Neural progenitor cell (in vitro differentiated cells): ENCODE measurements at regions not wholly inside any gene's neighbourhood (a gene's known extent, or its start where the extent isn't known, plus 50 kb on each side); places are given as distances from the start of the nearest gene placed in this dataset.

Experiments
- EZH2 ChIP-seq: fragments of 200-600 bp; sonication (generic); IDR thresholded peaks from 2 replicates; pipeline ENCODE4 v1.6.1; 2017; ENCODE audit warnings: antibody characterized with exemption, mild to moderate bottlenecking, moderate library complexity
- EZH2phosphoT487 ChIP-seq: fragments of 200-600 bp; sonication (generic); IDR thresholded peaks from 2 replicates; pipeline ENCODE4 v1.6.1; 2017; ENCODE audit warnings: antibody characterized with exemption
- TF ChIP-seq, protein P1 (sequence below): fragments of 200-600 bp; sonication (generic); IDR thresholded peaks from 2 replicates; pipeline ENCODE4 v1.5.1; 2017; ENCODE audit warnings: antibody characterized with exemption, mild to moderate bottlenecking

- TF ChIP-seq, protein P1, sequence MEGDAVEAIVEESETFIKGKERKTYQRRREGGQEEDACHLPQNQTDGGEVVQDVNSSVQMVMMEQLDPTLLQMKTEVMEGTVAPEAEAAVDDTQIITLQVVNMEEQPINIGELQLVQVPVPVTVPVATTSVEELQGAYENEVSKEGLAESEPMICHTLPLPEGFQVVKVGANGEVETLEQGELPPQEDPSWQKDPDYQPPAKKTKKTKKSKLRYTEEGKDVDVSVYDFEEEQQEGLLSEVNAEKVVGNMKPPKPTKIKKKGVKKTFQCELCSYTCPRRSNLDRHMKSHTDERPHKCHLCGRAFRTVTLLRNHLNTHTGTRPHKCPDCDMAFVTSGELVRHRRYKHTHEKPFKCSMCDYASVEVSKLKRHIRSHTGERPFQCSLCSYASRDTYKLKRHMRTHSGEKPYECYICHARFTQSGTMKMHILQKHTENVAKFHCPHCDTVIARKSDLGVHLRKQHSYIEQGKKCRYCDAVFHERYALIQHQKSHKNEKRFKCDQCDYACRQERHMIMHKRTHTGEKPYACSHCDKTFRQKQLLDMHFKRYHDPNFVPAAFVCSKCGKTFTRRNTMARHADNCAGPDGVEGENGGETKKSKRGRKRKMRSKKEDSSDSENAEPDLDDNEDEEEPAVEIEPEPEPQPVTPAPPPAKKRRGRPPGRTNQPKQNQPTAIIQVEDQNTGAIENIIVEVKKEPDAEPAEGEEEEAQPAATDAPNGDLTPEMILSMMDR = no peak
- TF ChIP-seq EZH2 (no peak), EZH2phosphoT487 (no peak)
Measured at GRCh38 chr1:95927061-95927460, 693.1 kb downstream of the RWDD3 start.
